Thymus (tissue), 11 donors: ENCODE measurements at regions not wholly inside any gene's neighbourhood (a gene's known extent, or its start where the extent isn't known, plus 50 kb on each side); places are given as distances from the start of the nearest gene placed in this dataset.

Experiments used
- DNase-seq, 9 donors: peaks; one replicate each; pipeline ENCODE4 v3.0.0-alpha.2; 2013; ENCODE audit warnings: low spot score in 9 of 9, low read depth in 6 of 9, missing footprints in 1 of 9
- H3K27ac ChIP-seq, 2 donors: one replicate each; pipeline ENCODE4 v1.5.1; 2013; ENCODE audit warnings: control low read depth in 1 of 2, low read depth in 1 of 2, low read length in 1 of 2, mild to moderate bottlenecking in 1 of 2, moderate library complexity in 1 of 2
- H3K27me3 ChIP-seq, 2 donors: one replicate each; pipeline ENCODE4 v1.5.1; 2013; ENCODE audit warnings: low read length in 1 of 2; ENCODE audit not compliant: control insufficient read depth in 2 of 2, insufficient read depth in 1 of 2
- H3K36me3 ChIP-seq, 2 donors: one replicate each; pipeline ENCODE4 v1.5.1; 2013; ENCODE audit warnings: low read length in 1 of 2, mild to moderate bottlenecking in 1 of 2, moderate library complexity in 1 of 2; ENCODE audit not compliant: control insufficient read depth in 2 of 2, insufficient read depth in 2 of 2
- H3K4me1 ChIP-seq, 2 donors: one replicate each; pipeline ENCODE4 v1.5.1; 2013; ENCODE audit warnings: low read length in 2 of 2; ENCODE audit not compliant: control insufficient read depth in 2 of 2, insufficient read depth in 2 of 2
- H3K4me3 ChIP-seq, 2 donors: one replicate each; pipeline ENCODE4 v1.5.1; 2013; ENCODE audit warnings: low read length in 2 of 2, control low read depth in 1 of 2, mild to moderate bottlenecking in 1 of 2
- H3K9me3 ChIP-seq, 2 donors: one replicate each; pipeline ENCODE4 v1.5.1; 2013; ENCODE audit warnings: low read length in 1 of 2, mild to moderate bottlenecking in 1 of 2; ENCODE audit not compliant: control insufficient read depth in 2 of 2, insufficient read depth in 1 of 2
- WGBS: extraction: QIAGEN DNeasy Blood & Tissue Kit; methylation state at CpG from one replicate; pipeline ENCODE4 v1.1.7; 2013; 5-methylcytosine and 5-hydroxymethylcytosine counted together
- donor health status: healthy.

DNA sequence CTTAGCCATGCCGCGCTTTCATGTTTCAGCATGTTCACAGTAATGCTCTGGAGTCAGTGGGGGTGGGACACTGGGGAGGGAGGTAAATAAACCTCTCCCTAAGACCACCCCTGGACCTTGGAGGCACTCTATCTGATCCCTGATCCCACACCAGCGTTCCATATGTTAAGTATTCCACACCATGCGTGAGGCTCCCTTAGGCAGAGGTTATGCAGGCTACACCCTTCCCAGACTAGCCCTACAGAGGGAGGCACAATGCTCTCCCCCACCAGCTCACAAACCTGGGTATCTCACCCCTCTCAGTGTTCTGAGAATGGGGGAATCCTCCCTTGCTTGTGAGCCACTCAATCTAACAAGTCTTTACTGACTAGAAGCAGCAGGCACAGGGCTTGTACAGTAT is 1610.4 kb upstream of the ZEB2 start:
- Histone ChIP-seq H3K4me1 (no peaks in the 10 kb centered on the region), H3K27me3 (no peaks in the 10 kb centered on the region), H3K9me3 (no peaks in the 10 kb centered on the region), H3K27ac (no peak overlapping the region), H3K4me3 (no peak overlapping the region), H3K36me3 (no peaks in the 10 kb centered on the region)
- WGBS = 96% methylated on average over 4 of the region's 4 CpGs
- no peak for DNase-seq

DNA sequence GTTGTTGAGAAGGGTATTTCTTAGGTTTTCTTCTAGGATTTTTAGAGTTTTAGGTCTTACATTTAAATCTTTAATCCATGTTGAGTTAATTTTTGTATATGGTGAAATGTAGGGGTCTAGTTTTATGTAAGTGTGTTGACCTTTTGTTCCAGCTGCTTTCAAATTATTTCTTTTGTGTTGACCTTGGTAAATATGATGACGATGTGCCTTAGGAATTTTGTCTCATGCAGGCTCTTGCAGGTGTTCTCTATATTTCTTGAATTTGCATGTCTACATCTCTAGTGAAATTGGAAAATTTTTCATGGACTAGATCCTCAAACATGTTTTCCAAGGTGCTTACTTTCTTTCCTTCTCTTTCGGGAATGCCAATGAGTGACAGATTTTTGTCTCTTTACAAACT is 1609.3 kb upstream of the ZEB2 start:
- no peak overlapping the region for H3K4me3 ChIP-seq

DNA sequence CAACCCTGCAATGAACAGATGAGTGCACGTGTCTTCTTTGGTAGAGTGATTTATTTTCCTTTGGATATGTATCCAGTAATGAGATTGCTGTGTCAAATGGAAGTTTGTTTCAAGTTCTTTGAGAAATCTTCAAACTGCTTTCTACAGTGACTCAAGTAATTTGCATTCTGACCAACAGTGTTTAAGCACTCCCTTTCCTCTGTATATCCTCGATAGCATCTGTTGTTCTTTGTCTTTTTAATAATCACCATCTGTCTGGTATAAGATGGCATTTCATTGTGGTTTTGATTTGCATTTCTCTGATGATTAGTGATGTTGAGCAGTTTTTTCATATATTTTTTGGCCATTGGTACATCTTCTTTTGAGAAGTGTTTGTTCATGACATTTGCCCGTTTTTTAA is 1608.3 kb upstream of the ZEB2 start:
- Histone ChIP-seq H3K36me3 (no peaks in the 10 kb centered on the region), H3K4me3 (no peak overlapping the region), H3K27ac (no peak overlapping the region), H3K27me3 (no peaks in the 10 kb centered on the region), H3K9me3 (no peaks in the 10 kb centered on the region), H3K4me1 (no peaks in the 10 kb centered on the region)
- 89% methylated on average over 3 of the region's 3 CpGs for WGBS
- no peak for DNase-seq

More for the DNA sequence above, 1609.3 kb upstream of the ZEB2 start:
- Histone ChIP-seq H3K36me3 (no peaks in the 10 kb centered on the region), H3K9me3 (no peaks in the 10 kb centered on the region), H3K27ac (no peak overlapping the region), H3K27me3 (no peaks in the 10 kb centered on the region), H3K4me1 (no peaks in the 10 kb centered on the region)
- no peak for DNase-seq
- 93% methylated on average over 2 of the region's 2 CpGs for WGBS

DNA sequence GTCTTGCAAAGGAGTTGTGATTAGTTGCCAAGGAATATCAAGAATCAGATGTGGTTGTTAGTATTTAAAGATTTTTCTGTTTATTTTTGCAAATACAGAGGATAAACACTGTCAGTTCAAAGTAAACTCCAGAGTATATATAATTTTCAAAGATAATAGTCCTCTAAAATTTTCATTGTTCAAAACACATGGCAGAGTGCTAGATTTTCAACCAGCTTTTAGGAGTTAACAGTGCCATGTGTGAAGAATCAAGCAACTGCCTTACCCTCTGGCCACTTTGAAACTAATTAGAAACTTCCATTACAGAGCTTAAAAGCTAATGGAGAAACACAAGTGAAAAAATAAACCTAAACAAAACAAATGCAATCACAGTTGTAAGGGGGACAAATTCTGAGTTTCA is 1605.6 kb upstream of the ZEB2 start:
- no peak overlapping the region for H3K4me3 ChIP-seq

DNA sequence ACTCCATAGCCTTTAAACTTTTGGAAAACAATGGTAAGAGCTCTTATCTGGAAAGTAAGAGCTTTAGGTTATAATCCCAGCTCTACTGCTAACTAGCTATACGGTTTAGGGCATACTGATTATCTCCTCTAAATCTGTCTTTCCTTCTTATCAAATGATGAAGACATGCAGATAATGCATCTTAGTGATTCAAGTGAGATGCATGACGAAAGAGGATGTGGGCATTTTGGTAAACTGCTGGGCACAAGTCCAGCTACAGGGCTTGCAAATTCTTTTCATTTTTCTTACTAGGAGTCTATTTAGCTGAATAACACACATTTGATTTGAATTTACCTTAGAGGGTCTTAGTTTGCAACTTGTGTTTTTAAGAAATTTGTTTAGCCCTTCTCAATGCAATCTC is 1604.8 kb upstream of the ZEB2 start:
- Histone ChIP-seq H3K27me3 (no peaks in the 10 kb centered on the region), H3K36me3 (no peaks in the 10 kb centered on the region), H3K4me3 (no peak overlapping the region), H3K4me1 (no peaks in the 10 kb centered on the region), H3K27ac (no peak overlapping the region), H3K9me3 (no peaks in the 10 kb centered on the region)
- WGBS = 55% methylated on average over 2 of the region's 2 CpGs
- DNase-seq = no peak

More for the DNA sequence above, 1605.6 kb upstream of the ZEB2 start:
- no peaks in the 10 kb centered on the region for H3K36me3 ChIP-seq
- H3K27ac ChIP-seq = no peak overlapping the region
- no peaks in the 10 kb centered on the region for H3K4me1 ChIP-seq
- no peak for DNase-seq
- H3K9me3 ChIP-seq = no peaks in the 10 kb centered on the region
- no peaks in the 10 kb centered on the region for H3K27me3 ChIP-seq

DNA sequence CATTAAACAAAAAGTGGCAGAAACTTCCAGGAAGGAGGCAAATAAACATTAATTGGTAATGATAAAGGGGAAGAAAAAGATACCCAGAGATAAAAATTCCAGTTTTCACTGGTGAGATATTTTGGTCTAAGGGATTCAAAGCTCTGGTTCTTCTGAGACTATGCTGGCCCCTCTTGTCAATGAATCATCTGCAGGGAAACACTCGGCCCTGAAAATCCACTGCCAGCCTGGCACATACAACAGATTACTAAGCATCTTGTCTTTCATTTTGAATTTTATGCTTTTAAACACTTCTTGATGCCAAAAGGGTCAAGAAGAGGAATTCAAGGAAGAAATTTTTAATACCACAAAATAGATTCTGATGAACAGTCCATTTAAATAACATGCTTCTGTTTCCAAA is 1603.8 kb upstream of the ZEB2 start:
- Histone ChIP-seq H3K36me3 (no peaks in the 10 kb centered on the region), H3K4me3 (no peak overlapping the region), H3K9me3 (no peaks in the 10 kb centered on the region), H3K27ac (no peak overlapping the region), H3K27me3 (no peaks in the 10 kb centered on the region), H3K4me1 (no peaks in the 10 kb centered on the region)
- no peak for DNase-seq
- 94% methylated on average over 1 of the region's 1 CpG for WGBS

DNA sequence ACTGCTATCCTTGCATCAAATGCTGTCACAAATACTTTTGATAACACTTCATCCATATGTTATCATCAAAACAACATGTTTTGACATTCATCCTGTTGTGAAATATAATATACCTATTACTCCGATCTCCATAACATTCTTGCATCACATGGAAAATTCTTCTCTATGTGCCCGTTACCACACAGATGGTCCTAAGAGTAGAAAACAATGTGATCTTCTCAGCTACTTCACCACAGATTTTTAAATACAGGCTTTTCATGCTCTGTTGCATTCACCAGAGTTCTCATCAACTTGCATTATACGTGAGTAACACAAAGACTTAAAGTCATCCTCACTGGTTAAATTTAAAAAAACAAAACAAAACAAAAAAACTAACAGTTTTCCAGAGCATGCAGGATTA is 1603.3 kb upstream of the ZEB2 start:
- no peaks in the 10 kb centered on the region for H3K27me3 ChIP-seq
- no peak for DNase-seq
- 92% methylated on average over 3 of the region's 3 CpGs for WGBS
- H3K4me3 ChIP-seq = no peak overlapping the region
- no peak overlapping the region for H3K27ac ChIP-seq
- H3K9me3 ChIP-seq = no peaks in the 10 kb centered on the region
- no peaks in the 10 kb centered on the region for H3K4me1 ChIP-seq
- no peaks in the 10 kb centered on the region for H3K36me3 ChIP-seq

DNA sequence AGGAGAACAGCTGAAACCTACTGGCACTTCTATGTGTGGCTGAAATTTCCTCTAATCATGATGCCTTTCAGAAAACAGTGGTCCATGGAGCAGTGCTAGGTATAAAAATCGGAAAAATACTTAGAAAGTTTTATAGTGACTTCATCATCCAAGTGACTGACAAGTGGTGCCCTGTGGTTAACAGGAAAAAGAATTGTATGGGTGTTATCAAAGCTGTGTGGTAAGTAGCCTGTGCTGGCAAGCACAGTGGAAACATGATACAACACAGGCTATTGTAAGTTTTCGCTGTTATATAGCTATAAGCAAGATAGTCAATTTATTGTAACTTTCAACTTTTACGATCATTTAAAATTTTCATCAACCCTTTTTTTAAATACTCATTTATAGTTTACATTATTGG is 1599.7 kb upstream of the ZEB2 start:
- no peak for DNase-seq
- Histone ChIP-seq H3K9me3 (no peaks in the 10 kb centered on the region), H3K27me3 (no peaks in the 10 kb centered on the region), H3K4me1 (no peaks in the 10 kb centered on the region), H3K4me3 (no peak overlapping the region), H3K36me3 (no peaks in the 10 kb centered on the region), H3K27ac (no peak overlapping the region)
- 92% methylated on average over 3 of the region's 3 CpGs for WGBS

DNA sequence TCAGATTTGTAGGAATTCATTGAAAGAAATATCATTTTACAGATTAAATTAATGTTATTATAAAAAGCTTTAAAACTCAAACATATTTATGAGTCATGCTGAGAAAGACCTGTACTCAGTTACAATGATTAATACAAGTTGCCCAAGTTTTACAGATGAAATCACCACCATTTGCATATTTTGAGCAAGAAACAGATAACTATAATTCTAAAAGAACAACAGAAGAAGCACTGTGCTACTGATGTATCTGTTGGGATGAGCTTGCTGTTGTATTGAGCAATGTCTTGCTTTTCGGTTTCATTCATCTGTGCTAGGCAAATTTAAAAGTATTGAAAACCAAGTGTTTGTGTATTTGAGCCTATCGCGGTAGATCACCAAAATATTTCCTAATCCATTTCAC is 1589.1 kb upstream of the ZEB2 start:
- Histone ChIP-seq H3K4me3 (no peak overlapping the region), H3K36me3 (no peaks in the 10 kb centered on the region), H3K27me3 (no peaks in the 10 kb centered on the region), H3K4me1 (no peaks in the 10 kb centered on the region), H3K9me3 (no peaks in the 10 kb centered on the region), H3K27ac (no peak overlapping the region)
- WGBS = 65% methylated on average over 3 of the region's 3 CpGs
- no peak for DNase-seq

DNA sequence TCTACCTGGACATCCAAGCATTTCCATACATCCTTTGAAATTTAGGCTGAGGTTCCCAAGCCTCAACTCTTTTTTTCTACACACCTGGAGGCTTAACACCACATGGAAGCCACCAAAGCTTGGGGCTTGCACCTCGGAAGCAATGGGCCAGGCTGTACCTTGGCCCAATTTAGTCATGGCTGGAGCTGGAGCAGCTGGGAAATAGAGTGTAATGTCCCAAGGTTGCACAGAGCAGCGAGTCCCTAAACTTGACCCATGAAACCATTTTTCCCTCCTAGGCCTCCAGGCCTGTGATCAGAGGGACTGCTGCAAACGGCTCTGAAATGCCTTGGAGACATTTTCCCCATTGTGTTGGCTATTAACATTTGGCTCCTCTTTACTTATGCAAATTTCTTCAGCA is 1574.3 kb upstream of the ZEB2 start:
- no peaks in the 10 kb centered on the region for H3K27me3 ChIP-seq
- H3K27ac ChIP-seq = no peak overlapping the region
- H3K36me3 ChIP-seq = no peaks in the 10 kb centered on the region
- H3K9me3 ChIP-seq = peaks cover 0 to 9% of the 10 kb centered on the region in 2 donors
- no peak overlapping the region for H3K4me3 ChIP-seq
- no peak for DNase-seq
- no peaks in the 10 kb centered on the region for H3K4me1 ChIP-seq
- whole genome bisulfite sequencing = 88% methylated on average over 3 of the region's 3 CpGs
